ENCODE measurements at regions not wholly inside any gene's neighbourhood (a gene's known extent, or its start where the extent isn't known, plus 50 kb on each side); places are given as distances from the start of the nearest gene placed in this dataset.

GRCh38 chr15:59945036-59945435 lies 59.1 kb upstream of the FOXB1 start:
- Histone ChIP-seq H3K27me3 (no peaks in the 10 kb centered on the region), H3K36me3 (no peaks in the 10 kb centered on the region), H3K4me3 (no peak overlapping the region), H3K9me3 (no peaks in the 10 kb centered on the region), H3K4me1 (no peaks in the 10 kb centered on the region), H3K27ac (no peak overlapping the region)
- TF ChIP-seq POLR2A (IDR thresholded peaks at IDR 0.05), result no peak
- no peak for TF ChIP-seq CTCF (IDR thresholded peaks at IDR 0.05)
- no peak for DNase-seq
- intact Hi-C loops (cut with DNase I; ENCODE audit: low total_unique reads), result no loop called here

DNA sequence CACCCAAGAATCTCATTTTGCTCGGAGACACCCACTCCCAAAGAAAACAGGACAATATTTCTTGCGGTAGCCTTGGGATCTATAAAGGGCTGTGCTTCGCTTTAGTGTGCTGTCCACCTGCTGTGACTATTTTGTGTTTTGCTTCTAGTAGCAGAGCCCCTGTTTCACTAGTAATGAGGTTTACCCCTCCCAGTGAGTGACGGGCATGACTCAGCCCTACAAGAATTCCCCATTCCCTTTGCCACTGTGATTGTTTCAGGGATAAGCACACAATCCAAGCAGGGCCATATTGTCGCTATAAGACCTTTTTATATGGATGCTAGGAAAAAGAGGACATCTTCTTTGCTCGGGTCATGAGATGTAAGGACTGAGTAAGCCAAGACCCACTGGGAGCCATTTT lies 62.5 kb upstream of the FOXB1 start:
- H3K36me3 ChIP-seq, result no peaks in the 10 kb centered on the region
- intact Hi-C loops (cut with DNase I; ENCODE audit: low total_unique reads), result no loop called here
- H3K27ac ChIP-seq, result no peak overlapping the region
- no peaks in the 10 kb centered on the region for H3K9me3 ChIP-seq
- no peak for TF ChIP-seq CTCF (IDR thresholded peaks at IDR 0.05)
- no peak for TF ChIP-seq POLR2A (IDR thresholded peaks at IDR 0.05)
- DNase-seq, result no peak
- H3K4me3 ChIP-seq, result no peak overlapping the region
- H3K27me3 ChIP-seq, result no peaks in the 10 kb centered on the region
- H3K4me1 ChIP-seq, result no peaks in the 10 kb centered on the region

GRCh38 chr15:59940928-59941327 lies 63.2 kb upstream of the FOXB1 start:
- no peak for TF ChIP-seq CTCF (IDR thresholded peaks at IDR 0.05)
- no peak for TF ChIP-seq POLR2A (IDR thresholded peaks at IDR 0.05)
- intact Hi-C loops (cut with DNase I; ENCODE audit: low total_unique reads), result no loop called here
- Histone ChIP-seq H3K27me3 (no peaks in the 10 kb centered on the region), H3K27ac (no peak overlapping the region), H3K9me3 (no peaks in the 10 kb centered on the region), H3K36me3 (no peaks in the 10 kb centered on the region), H3K4me1 (no peaks in the 10 kb centered on the region), H3K4me3 (no peak overlapping the region)
- DNase-seq, result no peak

DNA sequence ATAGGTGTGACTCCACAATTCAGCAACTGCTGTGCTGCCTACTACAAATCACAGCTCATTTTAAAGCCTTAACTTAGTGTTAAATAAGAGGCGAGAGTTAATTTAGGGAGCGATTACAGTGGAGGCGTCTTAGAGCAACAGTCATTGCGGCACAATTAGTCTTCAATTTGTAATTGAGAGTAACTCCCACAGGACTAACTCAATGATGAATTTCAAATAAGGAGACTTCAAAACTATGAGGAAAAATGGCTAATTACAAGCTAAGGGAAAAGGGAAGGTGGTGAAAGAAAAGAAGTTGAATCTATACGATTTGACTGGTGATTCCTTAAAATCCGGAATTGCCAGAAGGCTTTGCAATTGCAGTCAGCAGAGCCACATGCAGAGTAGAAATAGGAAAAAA lies 63.7 kb upstream of the FOXB1 start:
- Histone ChIP-seq H3K4me1 (no peaks in the 10 kb centered on the region), H3K36me3 (no peaks in the 10 kb centered on the region), H3K27me3 (no peaks in the 10 kb centered on the region), H3K4me3 (no peak overlapping the region), H3K9me3 (no peaks in the 10 kb centered on the region), H3K27ac (no peak overlapping the region)
- intact Hi-C loops (cut with DNase I; ENCODE audit: low total_unique reads), result no loop called here
- TF ChIP-seq POLR2A (IDR thresholded peaks at IDR 0.05) (no peak), CTCF (IDR thresholded peaks at IDR 0.05) (no peak)
- no peak for DNase-seq

DNA sequence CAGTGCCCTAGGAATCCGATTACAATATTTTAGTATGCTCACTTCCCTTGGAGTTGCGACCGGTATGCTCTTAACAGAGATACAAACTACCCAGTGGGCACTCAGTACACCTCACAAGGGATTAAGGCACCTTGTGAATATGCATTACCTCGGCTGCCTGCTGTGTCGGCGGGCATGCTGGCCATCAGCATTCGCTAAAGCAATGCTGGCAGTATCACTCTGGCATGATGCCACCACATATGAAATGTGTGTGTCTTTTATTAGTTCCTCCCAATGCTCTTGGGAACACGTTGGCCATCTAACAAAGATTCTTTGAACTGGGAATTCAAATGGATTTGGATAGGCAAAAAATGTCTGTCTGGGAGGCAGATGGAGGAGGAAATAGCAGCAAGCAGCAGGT lies 67.4 kb upstream of the FOXB1 start:
- intact Hi-C loops (cut with DNase I; ENCODE audit: low total_unique reads), result no loop called here
- Histone ChIP-seq H3K4me3 (no peak overlapping the region), H3K9me3 (no peaks in the 10 kb centered on the region), H3K36me3 (no peaks in the 10 kb centered on the region), H3K27ac (no peak overlapping the region), H3K27me3 (no peaks in the 10 kb centered on the region), H3K4me1 (no peaks in the 10 kb centered on the region)
- TF ChIP-seq CTCF (IDR thresholded peaks at IDR 0.05), result no peak
- TF ChIP-seq POLR2A (IDR thresholded peaks at IDR 0.05), result no peak
- no peak for DNase-seq

Data from uterus (tissue), 3 donors.